Embryonic facial prominence (tissue), 1 donor: ENCODE measurements at regions not wholly inside any gene's neighbourhood (a gene's known extent, or its start where the extent isn't known, plus 50 kb on each side); places are given as distances from the start of the nearest gene placed in this dataset.
"Not testable (repeated sequence)": the region's sequence is repeated elsewhere in the genome, so short reads cannot be mapped to it uniquely, and the experiment has no call there.

Experiments
- DNase-seq: peaks from one replicate; pipeline ENCODE4 v3.0.0-alpha.2; 2016; ENCODE audit errors: extremely low spot score

GRCh38 chr5:147081311-147081764 is 153.5 kb upstream of the STK32A start:
- DNase-seq, result no peak

DNA sequence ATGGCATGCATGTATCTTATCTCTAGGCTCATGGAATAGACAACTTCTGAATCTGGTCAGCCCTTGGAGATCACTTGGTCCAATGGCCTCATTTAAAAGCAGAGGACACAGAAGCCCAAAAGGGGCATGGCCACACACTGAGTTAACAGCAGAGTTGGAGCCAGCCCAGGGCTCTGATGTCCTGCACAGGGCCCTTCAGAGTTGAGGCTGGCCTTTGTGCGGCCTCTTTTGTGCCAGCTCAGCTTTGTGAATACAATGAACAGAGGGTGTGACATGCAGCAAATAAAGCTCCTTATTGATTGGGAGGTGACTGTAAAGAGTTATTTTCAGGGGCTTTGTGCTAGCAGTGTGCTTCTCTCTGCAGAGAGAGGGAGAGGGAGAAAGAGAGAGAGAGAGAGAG is 150.1 kb upstream of the STK32A start:
- DNase-seq, result no peak

DNA sequence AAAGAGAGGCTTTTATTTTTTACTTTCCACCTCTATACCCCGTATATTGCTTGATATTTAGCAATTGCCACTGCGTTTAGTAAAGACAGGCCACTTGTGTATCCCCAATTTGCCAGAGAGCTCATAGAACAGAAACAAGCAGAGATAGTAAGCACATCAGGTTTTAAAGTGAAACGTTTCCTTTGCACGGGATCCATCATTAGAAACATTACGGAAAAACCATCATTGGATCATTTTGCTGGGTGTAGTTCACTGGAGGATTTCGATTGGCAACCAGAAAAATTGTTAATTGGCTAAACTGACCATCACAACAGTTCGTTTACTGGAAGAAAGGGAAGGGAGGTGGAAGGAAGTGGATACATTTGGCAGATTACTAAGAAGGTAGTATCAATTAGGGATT is 149.4 kb upstream of the STK32A start:
- no peak for DNase-seq

DNA sequence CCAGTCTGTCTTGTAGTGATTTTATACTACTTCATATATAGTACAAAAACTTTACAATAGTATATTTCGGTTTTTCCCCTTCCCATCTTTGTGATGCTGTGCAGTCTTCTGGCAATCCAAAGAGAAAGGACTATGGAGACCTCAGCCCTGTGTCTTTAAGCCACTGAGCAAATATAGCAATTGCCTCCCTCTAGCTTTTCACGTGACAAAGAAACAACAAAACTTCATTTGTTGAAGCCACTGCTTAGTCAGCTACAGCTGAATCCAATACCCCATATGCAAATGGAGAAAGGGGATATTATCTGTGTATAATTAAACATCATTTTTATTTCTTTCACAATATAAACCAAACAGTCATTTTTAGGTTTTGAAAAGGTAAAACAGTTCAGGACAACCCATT is 142.8 kb upstream of the STK32A start:
- DNase-seq, result no peak

GRCh38 chr5:147093138-147093537 is 141.7 kb upstream of the STK32A start:
- DNase-seq, result no peak

- no peak for DNase-seq
Observed at GRCh38 chr5:147095740-147096139, 139.1 kb upstream of the STK32A start.

DNA sequence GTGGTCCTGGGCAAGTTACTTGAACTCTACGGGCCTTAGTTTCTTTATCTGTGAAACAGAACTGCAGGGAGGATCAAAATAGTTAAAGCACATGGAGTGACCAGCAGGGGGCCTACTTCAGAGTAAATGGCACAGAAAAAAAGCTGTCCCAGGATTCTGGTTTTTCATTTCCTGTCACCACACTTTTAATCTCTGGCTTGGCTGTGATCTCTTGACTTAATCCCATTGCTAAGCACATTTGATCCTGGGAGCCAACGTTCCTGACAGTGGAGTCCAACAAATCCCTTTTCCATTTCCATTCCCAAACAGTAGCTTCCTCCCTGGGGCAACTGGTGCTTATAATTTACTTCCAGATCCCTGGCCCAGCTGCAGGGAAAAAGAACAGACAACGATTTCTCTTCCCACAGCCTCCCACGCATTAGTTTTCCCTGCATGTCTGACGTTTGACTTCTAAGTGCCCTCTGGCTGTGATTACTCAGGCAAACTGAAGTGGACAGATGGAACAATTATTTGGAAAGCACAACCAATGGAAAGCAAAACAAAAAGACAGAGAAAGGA is 136.5 kb upstream of the STK32A start:
- no peak for DNase-seq

GRCh38 chr5:147101659-147102369 is 133.0 kb upstream of the STK32A start:
- no peak for DNase-seq

GRCh38 chr5:147112899-147113298 is 121.9 kb upstream of the STK32A start:
- DNase-seq, result no peak

GRCh38 chr5:147113967-147114366 is 120.9 kb upstream of the STK32A start:
- DNase-seq, result no peak

DNA sequence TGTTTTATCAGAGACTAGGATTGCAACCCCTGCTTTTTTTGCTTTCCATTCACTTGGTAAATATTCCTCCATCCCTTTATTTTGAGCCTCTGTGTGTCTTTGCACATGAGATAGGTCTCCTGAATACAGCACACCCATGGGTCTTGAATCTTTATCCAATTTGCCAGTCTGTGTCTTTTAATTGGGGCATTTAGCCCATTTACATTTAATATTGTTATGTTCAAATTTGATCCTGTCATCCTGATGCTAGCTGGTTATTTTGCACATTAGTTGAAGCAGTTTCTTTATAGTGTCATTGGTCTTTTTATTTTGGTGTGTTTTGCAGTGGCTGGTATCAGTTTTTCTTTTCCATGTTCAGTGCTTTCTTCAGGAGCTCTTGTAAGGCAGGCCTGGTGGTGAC is 95.1 kb upstream of the STK32A start:
- DNase-seq, result not testable (repeated sequence)

GRCh38 chr5:147140558-147140957 is 94.3 kb upstream of the STK32A start:
- DNase-seq, result no peak

DNA sequence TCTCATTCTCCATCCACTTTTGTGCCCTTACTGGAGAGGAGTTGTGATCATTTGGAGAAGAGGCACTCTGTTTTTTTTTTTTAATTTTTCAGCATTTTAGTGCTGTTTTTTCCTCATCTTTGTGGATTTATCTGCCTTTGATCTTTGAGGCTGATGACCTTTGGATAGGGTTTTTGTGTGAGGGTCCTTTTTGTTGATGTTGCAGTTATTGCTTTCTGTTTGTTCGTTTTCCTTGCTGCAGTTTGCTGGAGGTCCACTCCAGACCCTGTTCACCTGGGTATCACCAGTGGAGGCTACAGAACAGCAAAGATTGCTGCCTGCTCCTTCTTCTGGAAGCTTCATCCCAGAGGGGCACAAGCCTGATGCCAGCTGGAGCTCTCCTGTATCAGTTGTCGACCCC is 93.2 kb upstream of the STK32A start:
- not testable (repeated sequence) for DNase-seq

DNA sequence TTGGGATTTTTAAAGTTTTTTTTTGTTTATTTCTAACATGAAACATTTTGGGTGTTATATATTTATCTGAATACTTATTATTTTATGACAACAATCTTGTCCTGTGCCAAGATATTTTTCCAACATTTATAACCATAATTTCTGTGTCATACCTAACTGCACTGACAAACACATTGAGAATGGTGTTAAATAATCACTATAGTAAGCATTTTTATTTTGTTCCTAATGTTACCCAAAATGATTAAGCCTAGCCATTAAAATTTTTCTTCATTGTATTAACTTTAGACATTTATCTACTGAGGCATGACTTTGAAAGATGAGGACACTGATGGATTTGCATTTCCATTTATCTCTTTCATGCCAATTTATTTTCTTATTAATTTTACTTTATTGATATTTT is 91.6 kb upstream of the STK32A start:
- DNase-seq, result no peak

GRCh38 chr5:147145328-147145727 is 89.5 kb upstream of the STK32A start:
- DNase-seq, result no peak

- no peak for DNase-seq
Observed at GRCh38 chr5:147148715-147149114, 86.1 kb upstream of the STK32A start.

DNA sequence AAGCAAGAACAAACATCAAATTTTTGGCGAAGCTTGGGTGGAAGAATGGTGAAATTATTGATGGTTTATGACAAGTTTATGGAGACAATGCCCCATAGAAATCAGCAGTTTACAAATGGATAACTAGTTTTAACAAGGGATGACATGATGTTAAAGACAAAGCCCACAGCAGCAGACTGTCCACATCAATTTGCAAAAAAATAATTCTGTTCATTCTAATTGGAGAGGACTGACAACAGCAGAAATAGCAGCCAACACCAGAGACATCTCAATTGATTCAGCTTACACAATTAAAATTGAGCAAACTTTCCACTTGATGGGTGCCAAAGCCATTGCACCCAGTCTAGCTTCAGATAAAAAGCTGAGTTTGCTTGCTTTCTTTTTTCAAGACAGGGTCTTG is 82.7 kb upstream of the STK32A start:
- DNase-seq, result no peak

GRCh38 chr5:147154809-147155208 is 80.0 kb upstream of the STK32A start:
- no peak for DNase-seq

- no peak for DNase-seq
Observed at GRCh38 chr5:147156012-147156411, 78.8 kb upstream of the STK32A start.

GRCh38 chr5:147160902-147161700 is 73.7 kb upstream of the STK32A start:
- DNase-seq, result no peak

- no peak for DNase-seq
Observed at GRCh38 chr5:147162740-147163139, 72.1 kb upstream of the STK32A start.

DNA sequence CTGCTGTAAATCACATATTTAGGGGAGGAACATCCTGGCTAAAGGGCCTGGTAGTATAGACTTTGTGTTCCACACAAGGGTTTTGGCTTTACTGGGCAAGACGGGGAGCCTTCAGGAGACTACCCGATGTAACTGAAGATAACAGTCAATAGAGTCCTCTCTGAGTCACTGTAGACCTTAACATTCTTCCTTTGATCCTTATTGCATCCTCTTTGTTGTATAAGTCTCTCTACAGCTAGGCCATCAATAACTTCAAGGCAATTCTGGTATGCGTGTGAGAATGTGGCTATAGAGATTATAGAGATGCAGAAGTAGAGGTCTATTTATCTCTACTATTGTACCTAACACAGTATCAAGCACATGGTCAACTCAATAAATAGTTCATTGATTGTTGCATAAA is 67.3 kb upstream of the STK32A start:
- DNase-seq, result no peak
